ENCODE measurements at regions not wholly inside any gene's neighbourhood (a gene's known extent, or its start where the extent isn't known, plus 50 kb on each side); places are given as distances from the start of the nearest gene placed in this dataset.
"Not testable (repeated sequence)": the region's sequence is repeated elsewhere in the genome, so short reads cannot be mapped to it uniquely, and the experiment has no call there.

GRCh38 chr4:84379917-84380641 lies 119.0 kb downstream of the NKX6-1 start:
- DNase-seq (ENCODE audit: low read depth): peak; percentile 48

- no peak for DNase-seq (ENCODE audit: low read depth)
These were observed 120.1 kb downstream of the NKX6-1 start for GRCh38 chr4:84378983-84379382.

DNA sequence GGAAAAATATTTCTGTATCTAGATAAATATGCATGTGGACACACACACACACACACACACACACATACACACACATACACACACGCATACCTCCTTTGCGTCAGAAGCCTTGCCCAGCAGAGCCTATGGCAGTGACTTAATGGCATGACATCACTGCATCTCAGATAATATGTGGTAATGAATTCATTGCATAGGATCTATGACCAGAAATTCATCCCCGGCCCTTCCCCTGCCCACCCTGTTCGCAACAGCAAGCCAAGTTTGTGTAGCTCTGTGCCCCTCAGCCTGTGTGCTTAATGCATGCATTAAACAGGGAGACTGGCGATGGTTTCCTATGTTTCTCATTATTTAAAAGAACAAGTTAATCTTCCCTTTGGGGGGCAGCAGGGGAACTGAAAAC lies 120.7 kb downstream of the NKX6-1 start:
- DNase-seq (ENCODE audit: low read depth): no peak

DNA sequence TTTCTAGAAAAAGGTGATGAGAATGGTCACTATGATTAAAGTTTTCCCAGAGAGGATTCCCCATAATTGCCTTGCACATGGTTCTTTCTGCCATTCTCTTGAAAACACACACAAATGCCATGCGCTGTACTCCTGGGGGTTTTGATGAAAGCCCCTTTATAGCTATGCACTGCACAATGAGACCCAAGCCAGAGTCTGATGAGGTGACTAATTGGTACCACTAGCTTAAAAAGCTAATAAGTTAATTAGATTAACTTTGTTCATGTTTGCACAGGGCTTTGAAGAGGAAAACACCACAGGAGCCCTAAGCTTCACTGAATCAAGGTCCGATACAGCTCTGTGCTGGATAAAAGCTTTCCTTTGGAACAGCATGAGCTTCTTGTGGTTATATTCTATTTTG lies 132.2 kb downstream of the NKX6-1 start:
- DNase-seq (ENCODE audit: low read depth): no peak

DNA sequence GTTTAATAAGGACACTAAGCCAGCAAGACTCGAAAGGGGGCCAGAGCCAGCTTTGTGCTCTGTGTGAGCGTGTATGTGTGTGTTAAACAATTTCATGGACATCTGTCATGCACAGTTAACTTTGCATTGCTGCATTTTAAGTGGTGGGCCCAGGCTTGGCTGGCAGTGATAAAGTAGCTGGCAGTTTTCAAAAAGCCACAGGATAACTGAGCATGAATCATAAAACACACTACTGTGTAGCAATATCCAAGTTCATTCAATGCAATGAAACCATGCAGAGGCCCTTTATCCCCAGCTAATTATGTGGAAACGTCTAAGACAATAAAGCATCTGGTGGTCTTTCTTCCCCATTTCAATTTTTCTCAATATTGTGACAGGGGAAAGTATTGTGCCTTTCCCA lies 132.9 kb downstream of the NKX6-1 start:
- DNase-seq (ENCODE audit: low read depth): peak; percentile 1

- no peak for DNase-seq (ENCODE audit: low read depth)
These were observed 136.0 kb downstream of the NKX6-1 start for GRCh38 chr4:84362896-84363655.

DNA sequence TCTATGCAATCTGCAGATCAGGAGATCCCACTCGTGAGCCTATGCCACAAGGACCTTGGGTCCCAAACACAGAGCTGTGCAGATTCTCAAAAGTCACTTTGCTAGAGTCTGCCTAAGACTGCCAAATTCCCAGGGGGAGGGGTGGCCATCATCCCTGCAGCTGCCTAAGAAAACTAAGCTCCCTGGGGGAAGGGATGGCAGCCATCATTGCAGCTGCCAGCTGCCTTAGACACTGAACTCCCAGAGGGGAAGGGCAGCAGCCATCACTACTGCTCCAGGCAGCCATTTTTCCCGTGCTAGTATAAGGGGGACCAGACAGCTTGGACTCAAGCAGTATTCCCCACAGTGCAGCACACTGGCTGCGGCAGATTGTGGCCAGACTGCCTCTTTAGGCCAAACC lies 156.9 kb downstream of the NKX6-1 start:
- no peak for DNase-seq (ENCODE audit: low read depth)

GRCh38 chr4:84341559-84341958 lies 157.5 kb downstream of the NKX6-1 start:
- no peak for DNase-seq (ENCODE audit: low read depth)

GRCh38 chr4:84338367-84338766 lies 160.7 kb downstream of the NKX6-1 start:
- no peak for DNase-seq (ENCODE audit: low read depth)

DNA sequence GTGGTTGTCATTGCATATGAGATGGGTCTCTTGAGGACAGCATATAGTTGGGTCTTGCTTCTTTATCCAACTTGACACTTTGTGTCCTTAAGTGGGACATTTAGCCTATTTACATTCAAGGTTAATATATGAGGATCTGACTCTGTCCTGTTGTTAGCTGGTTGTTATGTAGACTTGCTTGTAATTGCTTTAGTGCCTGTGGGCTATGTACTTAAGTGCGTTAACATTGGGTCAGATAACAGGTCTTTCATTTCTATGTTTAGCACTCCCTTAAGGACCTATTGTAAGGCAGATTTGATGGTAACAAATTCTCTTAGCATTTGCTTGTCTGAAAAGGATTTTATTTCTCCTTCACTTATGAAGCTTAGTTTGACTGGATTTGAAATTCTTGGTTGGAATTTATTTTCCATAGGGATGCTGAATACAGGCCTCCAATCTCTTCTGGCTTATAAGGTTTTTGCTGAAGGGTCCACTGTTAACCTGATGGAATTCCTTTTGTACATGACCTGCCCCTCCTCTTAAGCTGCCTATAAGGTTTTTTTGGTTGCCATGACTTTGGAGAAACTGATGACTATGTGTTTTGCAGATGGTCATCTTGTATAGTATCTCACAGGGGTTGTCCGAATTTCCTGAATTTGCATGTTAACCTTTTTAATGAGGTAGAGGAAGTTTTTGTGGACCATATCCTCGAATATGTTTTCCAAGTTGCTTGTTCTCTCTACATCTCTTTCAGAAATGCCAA lies 162.0 kb downstream of the NKX6-1 start:
- DNase-seq (ENCODE audit: low read depth): no peak

DNA sequence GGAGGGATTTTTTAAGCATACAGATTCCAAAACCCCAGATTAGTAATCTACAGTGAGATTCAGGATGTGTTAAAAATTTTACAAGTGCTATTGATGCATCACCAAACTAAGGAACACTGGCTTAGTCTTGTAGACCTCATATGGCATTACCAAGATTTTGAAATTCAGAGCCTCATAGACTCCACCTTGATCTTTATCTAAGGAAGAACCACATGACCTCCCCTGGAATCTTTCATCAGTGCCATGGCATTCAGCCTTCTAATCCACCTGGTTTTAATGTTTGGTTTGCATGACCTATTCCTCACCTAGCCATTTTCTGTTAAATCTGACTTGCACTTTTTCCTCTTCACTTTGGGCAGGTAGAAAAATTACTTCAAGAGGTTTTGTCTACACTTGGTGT lies 171.6 kb downstream of the NKX6-1 start:
- no peak for DNase-seq (ENCODE audit: low read depth)

DNA sequence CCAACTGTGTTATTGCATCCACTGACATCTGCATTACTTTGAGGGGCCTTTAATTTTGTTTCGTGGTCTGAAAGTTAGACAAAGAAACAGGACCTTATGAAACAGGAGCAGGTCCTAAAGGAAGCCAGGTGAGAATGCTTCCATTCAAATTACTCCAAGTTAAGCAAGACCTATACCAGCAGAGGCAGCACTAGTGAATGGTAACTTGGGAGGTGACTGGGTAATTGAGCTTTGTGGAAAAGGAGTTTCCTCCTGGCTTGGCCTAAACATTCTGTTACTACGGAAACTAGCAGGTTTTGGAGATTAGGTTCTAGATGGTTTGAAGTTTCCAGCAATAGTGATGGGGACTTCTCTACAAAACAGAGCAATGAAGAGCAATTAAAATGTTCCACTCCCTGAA lies 173.5 kb downstream of the NKX6-1 start:
- no peak for DNase-seq (ENCODE audit: low read depth)

GRCh38 chr4:84324303-84325245 lies 174.5 kb downstream of the NKX6-1 start:
- DNase-seq (ENCODE audit: low read depth): peak; percentile 37

GRCh38 chr4:84319124-84319523 lies 180.0 kb downstream of the NKX6-1 start:
- peak; percentile 20 for DNase-seq (ENCODE audit: low read depth)

DNA sequence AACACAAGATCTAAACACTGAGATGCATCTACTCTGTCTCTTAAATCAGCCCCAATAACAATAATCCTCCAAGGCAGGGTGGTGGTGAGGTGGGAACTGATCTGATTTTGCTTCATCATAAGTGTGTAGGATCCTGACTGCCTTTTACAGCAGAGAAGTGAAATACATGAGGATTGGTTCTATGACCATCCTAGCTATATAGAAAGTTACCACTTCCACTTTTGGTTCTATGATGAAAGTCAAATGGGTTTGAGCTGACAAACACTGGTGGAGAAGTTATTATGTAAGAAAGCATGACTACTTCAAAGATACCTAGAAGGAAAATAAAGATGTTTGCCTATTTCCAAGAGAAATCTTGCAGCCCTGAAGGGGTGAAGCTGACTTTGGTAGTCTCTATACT lies 181.6 kb downstream of the NKX6-1 start:
- no peak for DNase-seq (ENCODE audit: low read depth)

DNA sequence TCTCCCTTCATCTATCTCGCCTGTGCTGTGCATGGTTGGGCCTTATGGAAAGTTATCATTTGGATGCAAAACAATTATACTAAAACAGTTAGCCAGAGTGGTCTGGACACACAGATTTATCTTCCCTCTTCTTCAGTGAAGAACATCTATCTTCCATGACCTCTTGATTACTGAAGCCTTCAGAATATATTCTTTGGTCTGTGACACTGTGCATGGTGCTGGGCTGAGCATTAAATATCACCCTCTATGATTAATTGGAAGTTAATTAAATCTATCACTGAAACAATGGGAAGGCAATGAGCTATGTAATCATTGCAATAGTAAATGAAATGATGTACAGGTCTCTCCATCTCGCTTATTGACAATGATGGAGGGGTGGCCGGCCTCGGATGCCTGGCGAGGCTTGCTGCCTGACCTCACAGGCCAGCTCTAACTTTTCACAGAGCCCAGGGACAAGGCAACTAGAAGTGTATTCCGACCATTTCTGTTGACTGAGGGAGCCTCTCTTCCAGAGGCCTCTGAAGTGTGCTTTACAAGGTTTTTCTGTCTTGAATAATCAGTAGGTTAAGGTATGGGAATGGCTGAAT lies 186.6 kb downstream of the NKX6-1 start:
- DNase-seq (ENCODE audit: low read depth): no peak

- no peak for DNase-seq (ENCODE audit: low read depth)
These were observed 189.9 kb downstream of the NKX6-1 start for GRCh38 chr4:84309191-84309590.

- DNase-seq (ENCODE audit: low read depth): not testable (repeated sequence)
These were observed 200.3 kb downstream of the NKX6-1 start for GRCh38 chr4:84298719-84299254.

DNA sequence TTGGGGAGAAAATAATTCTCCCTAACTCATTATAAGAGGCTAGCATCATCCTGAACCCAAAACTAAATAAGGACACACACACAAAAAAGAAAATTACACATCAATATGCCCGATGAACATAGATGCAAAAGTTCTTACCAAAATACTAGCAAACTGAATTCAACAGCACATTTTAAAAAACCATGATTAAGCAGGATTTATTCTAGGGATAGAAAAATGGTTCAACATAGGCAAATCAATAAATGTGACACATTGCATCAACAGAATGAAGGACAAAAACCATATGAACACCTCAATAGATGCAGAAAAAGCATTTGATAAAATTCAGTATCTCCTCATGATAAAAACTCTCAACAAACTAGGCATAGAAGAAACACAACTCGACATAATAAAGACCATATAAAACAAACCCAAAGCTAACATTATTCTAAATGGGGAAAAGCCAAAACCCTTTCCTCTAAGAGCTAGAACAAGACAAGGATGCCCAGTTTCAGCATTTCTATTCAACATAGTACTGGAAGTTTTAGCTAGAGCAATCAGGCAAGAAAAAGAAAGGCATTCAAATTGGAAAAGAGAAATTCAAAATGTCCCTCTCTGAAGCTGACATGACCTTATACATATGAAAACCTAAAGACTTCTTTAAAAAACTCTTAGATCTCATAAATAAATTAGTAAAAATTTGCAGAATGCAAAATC lies 200.9 kb downstream of the NKX6-1 start:
- no peak for DNase-seq (ENCODE audit: low read depth)

- DNase-seq (ENCODE audit: low read depth): no peak
These were observed 207.1 kb downstream of the NKX6-1 start for GRCh38 chr4:84291969-84292368.

All from M059J (cell line).